Activated CD4-positive, alpha-beta T cell treated with anti-CD3 and anti-CD28 coated beads for 24 hours (primary cell): ENCODE measurements at regions not wholly inside any gene's neighbourhood (a gene's known extent, or its start where the extent isn't known, plus 50 kb on each side); places are given as distances from the start of the nearest gene placed in this dataset.

Experiments used
- DNase-seq, 2 donors: peaks; one replicate each; pipeline ENCODE4 v3.0.0-alpha.2; 2020; ENCODE audit warnings: low read depth in 2 of 2

GRCh38 chr2:8086357-8086756 lies 595.5 kb upstream of the ID2 start:
- DNase-seq: no peak

GRCh38 chr2:8086796-8087479 lies 594.9 kb upstream of the ID2 start:
- no peak for DNase-seq

- no peak for DNase-seq
These were observed 594.4 kb upstream of the ID2 start for GRCh38 chr2:8087480-8087840.

- no peak for DNase-seq
These were observed 593.0 kb upstream of the ID2 start for GRCh38 chr2:8088810-8089209.

- no peak for DNase-seq
These were observed 592.3 kb upstream of the ID2 start for GRCh38 chr2:8089596-8089995.

- DNase-seq: peak; percentile 41 to 53
These were observed 590.8 kb upstream of the ID2 start for GRCh38 chr2:8090748-8091700.

- DNase-seq: no peak
These were observed 587.3 kb upstream of the ID2 start for GRCh38 chr2:8094526-8094925.

GRCh38 chr2:8095978-8096377 lies 585.9 kb upstream of the ID2 start:
- no peak for DNase-seq

GRCh38 chr2:8096484-8096883 lies 585.4 kb upstream of the ID2 start:
- no peak for DNase-seq

- DNase-seq: no peak
These were observed 583.2 kb upstream of the ID2 start for GRCh38 chr2:8098476-8099266.

- no peak for DNase-seq
These were observed 582.6 kb upstream of the ID2 start for GRCh38 chr2:8099267-8099582.

GRCh38 chr2:8101614-8102277 lies 580.1 kb upstream of the ID2 start:
- DNase-seq: no peak

- DNase-seq: no peak
These were observed 579.4 kb upstream of the ID2 start for GRCh38 chr2:8102470-8102869.

GRCh38 chr2:8103085-8103708 lies 578.7 kb upstream of the ID2 start:
- DNase-seq: no peak

- DNase-seq: no peak
These were observed 574.7 kb upstream of the ID2 start for GRCh38 chr2:8107150-8107549.

GRCh38 chr2:8107621-8108378 lies 574.1 kb upstream of the ID2 start:
- no peak for DNase-seq

GRCh38 chr2:8110716-8111115 lies 571.1 kb upstream of the ID2 start:
- DNase-seq: no peak

- no peak for DNase-seq
These were observed 570.7 kb upstream of the ID2 start for GRCh38 chr2:8111193-8111592.

GRCh38 chr2:8115456-8115855 lies 566.4 kb upstream of the ID2 start:
- DNase-seq: no peak

- DNase-seq: no peak
These were observed 565.9 kb upstream of the ID2 start for GRCh38 chr2:8115966-8116365.

- no peak for DNase-seq
These were observed 565.2 kb upstream of the ID2 start for GRCh38 chr2:8116661-8117060.
